ENCODE measurements at regions not wholly inside any gene's neighbourhood (a gene's known extent, or its start where the extent isn't known, plus 50 kb on each side); places are given as distances from the start of the nearest gene placed in this dataset.

- TF ChIP-seq EP300 (IDR thresholded peaks at IDR 0.05) (no peak), CTCF (IDR thresholded peaks at IDR 0.05) (no peak), POLR2A (IDR thresholded peaks at IDR 0.05) (no peak)
Measured at GRCh38 chr4:153148791-153149190, 55.5 kb upstream of the TRIM2 start.

Data from suprapubic skin (tissue), 3 donors.